ENCODE measurements at regions not wholly inside any gene's neighbourhood (a gene's known extent, or its start where the extent isn't known, plus 50 kb on each side); places are given as distances from the start of the nearest gene placed in this dataset.
"Not testable (repeated sequence)": the region's sequence is repeated elsewhere in the genome, so short reads cannot be mapped to it uniquely, and the experiment has no call there.

GRCh38 chr4:97132435-97132834, 1010.8 kb downstream of the STPG2 start:
- no peak overlapping the region for H3K4me3 ChIP-seq (ENCODE audit: low read depth, poor library complexity, severe bottlenecking)
- no peak for DNase-seq (ENCODE audit: low spot score in 2 of 2)
- TF ChIP-seq POLR2A (IDR thresholded peaks at IDR 0.05) (no peak), CTCF (IDR thresholded peaks at IDR 0.05) (no peak)
- WGBS, 2 donors, result 58 to 61% methylated on average over 3 of the region's 3 CpGs
- intact Hi-C loops (cut with DNase I; ENCODE audit: low total_unique reads), result no loop called here

GRCh38 chr4:97134456-97134855, 1008.8 kb downstream of the STPG2 start:
- 44 to 53% methylated on average over 2 of the region's 2 CpGs for WGBS, 2 donors
- intact Hi-C loops (cut with DNase I; ENCODE audit: low total_unique reads), result no loop called here
- no peak overlapping the region for H3K4me3 ChIP-seq (ENCODE audit: low read depth, poor library complexity, severe bottlenecking)
- TF ChIP-seq POLR2A (IDR thresholded peaks at IDR 0.05), result no peak
- TF ChIP-seq CTCF (IDR thresholded peaks at IDR 0.05), result no peak
- no peak for DNase-seq (ENCODE audit: low spot score in 2 of 2)

- TF ChIP-seq CTCF (IDR thresholded peaks at IDR 0.05) (no peak), POLR2A (IDR thresholded peaks at IDR 0.05) (no peak)
- WGBS, 2 donors, result 35 to 40% methylated on average over 4 of the region's 4 CpGs
- H3K4me3 ChIP-seq (ENCODE audit: low read depth, poor library complexity, severe bottlenecking), result no peak overlapping the region
- intact Hi-C loops (cut with DNase I; ENCODE audit: low total_unique reads), result no loop called here
- no peak for DNase-seq (ENCODE audit: low spot score in 2 of 2)
Measured at GRCh38 chr4:97139791-97140190, 1003.5 kb downstream of the STPG2 start.

- DNase-seq (ENCODE audit: low spot score in 2 of 2), result no peak
- no peak for TF ChIP-seq CTCF (IDR thresholded peaks at IDR 0.05)
- no peak for TF ChIP-seq POLR2A (IDR thresholded peaks at IDR 0.05)
- no peak overlapping the region for H3K4me3 ChIP-seq (ENCODE audit: low read depth, poor library complexity, severe bottlenecking)
- 42 to 48% methylated on average over 3 of the region's 3 CpGs for WGBS, 2 donors
- intact Hi-C loops (cut with DNase I; ENCODE audit: low total_unique reads), result no loop called here
Measured at GRCh38 chr4:97140545-97140944, 1002.7 kb downstream of the STPG2 start.

- intact Hi-C loops (cut with DNase I; ENCODE audit: low total_unique reads); DNase-seq (ENCODE audit: low spot score in 2 of 2); H3K4me3 ChIP-seq (ENCODE audit: low read depth, poor library complexity, severe bottlenecking): not testable (repeated sequence)
- WGBS, 2 donors, result 80 to 81% methylated on average over 5 of the region's 5 CpGs
Measured at GRCh38 chr4:97141332-97141731, 1001.9 kb downstream of the STPG2 start.

- DNase-seq (ENCODE audit: low spot score in 2 of 2), result no peak
- intact Hi-C loops (cut with DNase I; ENCODE audit: low total_unique reads), result no loop called here
- no peak overlapping the region for H3K4me3 ChIP-seq (ENCODE audit: low read depth, poor library complexity, severe bottlenecking)
- WGBS, 2 donors, result 39 to 48% methylated on average over 2 of the region's 2 CpGs
- TF ChIP-seq CTCF (IDR thresholded peaks at IDR 0.05) (no peak), POLR2A (IDR thresholded peaks at IDR 0.05) (no peak)
Measured at GRCh38 chr4:97142410-97142809, 1000.9 kb downstream of the STPG2 start.
